B cell (primary cell): ENCODE measurements at regions not wholly inside any gene's neighbourhood (a gene's known extent, or its start where the extent isn't known, plus 50 kb on each side); places are given as distances from the start of the nearest gene placed in this dataset.

Experiments used
- ATAC-seq: fragments of 200-7000 bp; cut with Tn5 transposase; one replicate; pipeline ENCODE4 v1.10.0; 2021; ENCODE audit warnings: low read depth, mild to moderate bottlenecking, moderate number of reproducible peaks, moderate library complexity
- CTCF ChIA-PET: fragments of 350-600 bp; sonication (Branson Sonifier 250); formaldehyde crosslinking; loops from one replicate; lab custom pipeline; 2021; ENCODE audit warnings: antibody characterized with exemption, inconsistent platforms; lab: Charles Lee
- POLR2A ChIA-PET: fragments of 350-600 bp; sonication (Branson Sonifier 250); formaldehyde crosslinking; loops from one replicate; lab custom pipeline; 2021; ENCODE audit warnings: antibody characterized with exemption; lab: Charles Lee
- DNase-seq: peaks from one replicate; pipeline ENCODE4 v3.0.0; 2013
- H2AFZ ChIP-seq: 2 replicates; pipeline ENCODE4 v1.6.1; 2012; ENCODE audit warnings: mild to moderate bottlenecking, low read depth, low read length; ENCODE audit not compliant: insufficient read depth, poor library complexity, severe bottlenecking
- H3K27ac ChIP-seq, 2 donors: 1 replicate in 1 of 2; 2 replicates in 1 of 2; pipeline ENCODE4 v1.5.1; 2012 to 2013; ENCODE audit warnings: low read length in 2 of 2, mild to moderate bottlenecking in 2 of 2, moderate library complexity in 1 of 2
- H3K27me3 ChIP-seq, 4 experiments: fragments of 200-600 bp in 1 of 4; sonication (generic) in 1 of 4; replicated peaks in 1 of 4; 1 replicate in 2 of 4; 2 replicates in 2 of 4; pipeline versions ENCODE4 v1.6.1 to v1.7.0; 2013 to 2016; ENCODE audit warnings: low read length in 3 of 4, mild to moderate bottlenecking in 2 of 4, mixed read lengths in 1 of 4, moderate library complexity in 1 of 4; ENCODE audit not compliant: insufficient read depth in 4 of 4, control insufficient read depth in 3 of 4; ENCODE audit errors: control extremely low read depth in 1 of 4
- H3K36me3 ChIP-seq, 2 experiments: replicated peaks in 1 of 2; 1 replicate in 1 of 2; 2 replicates in 1 of 2; pipeline versions ENCODE4 v1.6.1 to v1.7.1; 2013; ENCODE audit warnings: low read length in 1 of 2; ENCODE audit not compliant: insufficient read depth in 2 of 2, control insufficient read depth in 1 of 2; ENCODE audit errors: control extremely low read depth in 1 of 2, extremely low read depth in 1 of 2
- H3K4me1 ChIP-seq, 2 donors: fragments of 200-600 bp in 1 of 2; sonication (generic) in 1 of 2; 1 replicate in 1 of 2; 2 replicates in 1 of 2; pipeline versions ENCODE4 v1.5.1 to v1.6.1; 2013 to 2017; ENCODE audit warnings: low read length in 2 of 2; ENCODE audit not compliant: control insufficient read depth in 2 of 2, insufficient read depth in 2 of 2
- H3K4me2 ChIP-seq: replicated peaks from 2 replicates; pipeline ENCODE3; 2012; ENCODE audit warnings: mild to moderate bottlenecking, low read depth, low read length; ENCODE audit not compliant: poor library complexity, severe bottlenecking
- H3K4me3 ChIP-seq, 5 experiments: fragments of 200-600 bp in 1 of 5; sonication (generic) in 1 of 5; 1 replicate in 3 of 5; 2 replicates in 2 of 5; pipeline versions ENCODE4 v1.5.1 to v1.7.0; 2011 to 2016; ENCODE audit warnings: low read length in 4 of 5, mild to moderate bottlenecking in 4 of 5, low read depth in 2 of 5, control low read depth in 1 of 5, moderate library complexity in 1 of 5; ENCODE audit not compliant: insufficient read depth in 1 of 5; ENCODE audit errors: control extremely low read depth in 1 of 5, extremely low read depth in 1 of 5
- H3K79me2 ChIP-seq: fragments of 200-600 bp; sonication (generic); one replicate; pipeline ENCODE4 v1.6.0; 2016; ENCODE audit warnings: low read length; ENCODE audit not compliant: control insufficient read depth, insufficient read depth
- H3K9ac ChIP-seq: fragments of 200-600 bp; sonication (generic); 2 replicates; pipeline ENCODE4 v1.6.1; 2017; ENCODE audit warnings: mild to moderate bottlenecking, low read length, moderate library complexity
- H3K9me3 ChIP-seq, 3 donors: one replicate each; pipeline versions ENCODE4 v1.6.1 to v1.7.1; 2013; ENCODE audit warnings: low read length in 2 of 3; ENCODE audit not compliant: control insufficient read depth in 2 of 3, insufficient read depth in 1 of 3; ENCODE audit errors: control extremely low read depth in 1 of 3
- H4K20me1 ChIP-seq: 2 replicates; pipeline ENCODE4 v1.6.0; 2012; ENCODE audit warnings: mild to moderate bottlenecking, low read length; ENCODE audit not compliant: insufficient read depth, control insufficient read depth, poor library complexity, severe bottlenecking
- H3K27ac Mint-ChIP-seq: one replicate; pipeline ENCODE4 v1.8.0; 2021; ENCODE audit warnings: mixed read lengths
- H3K27me3 Mint-ChIP-seq: one replicate; pipeline ENCODE4 v1.8.0; 2021; ENCODE audit warnings: mixed read lengths
- H3K4me1 Mint-ChIP-seq: one replicate; pipeline ENCODE4 v1.8.0; 2021; ENCODE audit warnings: mixed read lengths
- H3K4me3 Mint-ChIP-seq: one replicate; pipeline ENCODE4 v1.8.0; 2021; ENCODE audit warnings: mixed read lengths
- H3K9me3 Mint-ChIP-seq: one replicate; pipeline ENCODE4 v1.8.0; 2022; ENCODE audit warnings: mixed read lengths; ENCODE audit not compliant: insufficient read depth
- EZH2 ChIP-seq: IDR thresholded peaks from 2 replicates; pipeline ENCODE4 v1.6.1; 2012; ENCODE audit warnings: borderline replicate concordance, low read depth, mild to moderate bottlenecking, moderate library complexity, low read length; ENCODE audit not compliant: insufficient read depth, poor library complexity, severe bottlenecking
- WGBS: methylation state at CpG from one replicate; pipeline ENCODE4 v1.1.5; 2013; ENCODE audit warnings: missing lambda C conversion rate; ENCODE audit not compliant: insufficient coverage; 5-methylcytosine and 5-hydroxymethylcytosine counted together
- intact Hi-C: fragments of 100-400 bp; cut with micrococcal nuclease; formaldehyde crosslinking; loops from one replicate; pipeline ENCODE4 v1.10.0; 2022
- TF ChIP-seq, protein P1 (sequence below): fragments of 200-600 bp; IDR thresholded peaks from one replicate; pipeline ENCODE4 v1.8.0; 2022; ENCODE audit warnings: antibody characterized with exemption, mild to moderate bottlenecking

DNA sequence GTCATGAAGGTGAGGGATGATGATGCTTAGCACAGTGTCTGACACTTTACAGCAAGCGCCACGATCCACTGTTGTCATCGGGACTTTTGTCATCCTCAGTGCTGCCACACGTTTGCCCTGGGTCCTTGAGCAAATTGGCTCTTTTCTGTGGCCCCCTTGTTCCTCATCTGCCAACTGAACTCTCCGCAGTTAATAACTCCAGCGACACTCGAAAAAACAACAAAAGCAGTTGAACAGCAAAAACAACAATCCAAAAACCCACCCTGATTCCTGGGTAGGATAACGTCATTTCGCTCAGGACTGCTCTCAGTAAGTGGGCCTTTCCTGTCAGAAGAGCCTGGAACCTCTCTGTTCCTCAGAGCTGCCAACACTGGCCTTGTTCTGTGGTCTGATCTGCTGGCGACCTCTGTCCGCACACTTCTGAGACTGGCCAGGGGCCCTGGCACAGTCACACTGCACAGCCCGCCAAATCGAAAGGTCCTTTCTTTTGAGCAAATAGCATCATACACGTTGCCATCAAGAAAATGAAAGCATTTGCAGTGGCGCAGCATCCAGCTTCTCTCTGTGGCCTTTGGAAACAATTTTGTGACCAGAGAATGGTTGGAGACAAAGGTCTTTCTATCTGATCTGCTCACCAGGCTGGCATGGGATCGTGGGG lies 79.9 kb upstream of the SYT13 start:
- ChIA-PET CTCF (no interaction called here), POLR2A (no interaction called here)
- Histone ChIP-seq H3K36me3 (no peaks in the 10 kb centered on the region), H3K4me3 (no peak overlapping the region), H3K9me3 (no peaks in the 10 kb centered on the region), H3K4me1 (peaks cover 3 to 5% of the 10 kb centered on the region in 2 donors), H3K4me2 (no peak overlapping the region), H3K79me2 (no peaks in the 10 kb centered on the region), H3K27me3 (peaks cover 0 to 32% (median 10%) of the 10 kb centered on the region in 4 experiments), H2AFZ (no peak overlapping the region), H3K27ac (no peak overlapping the region), H4K20me1 (no peaks in the 10 kb centered on the region), H3K9ac (no peak overlapping the region)
- peaks cover 68% of the 10 kb centered on the region for H3K27me3 Mint-ChIP-seq
- TF ChIP-seq, protein P1, sequence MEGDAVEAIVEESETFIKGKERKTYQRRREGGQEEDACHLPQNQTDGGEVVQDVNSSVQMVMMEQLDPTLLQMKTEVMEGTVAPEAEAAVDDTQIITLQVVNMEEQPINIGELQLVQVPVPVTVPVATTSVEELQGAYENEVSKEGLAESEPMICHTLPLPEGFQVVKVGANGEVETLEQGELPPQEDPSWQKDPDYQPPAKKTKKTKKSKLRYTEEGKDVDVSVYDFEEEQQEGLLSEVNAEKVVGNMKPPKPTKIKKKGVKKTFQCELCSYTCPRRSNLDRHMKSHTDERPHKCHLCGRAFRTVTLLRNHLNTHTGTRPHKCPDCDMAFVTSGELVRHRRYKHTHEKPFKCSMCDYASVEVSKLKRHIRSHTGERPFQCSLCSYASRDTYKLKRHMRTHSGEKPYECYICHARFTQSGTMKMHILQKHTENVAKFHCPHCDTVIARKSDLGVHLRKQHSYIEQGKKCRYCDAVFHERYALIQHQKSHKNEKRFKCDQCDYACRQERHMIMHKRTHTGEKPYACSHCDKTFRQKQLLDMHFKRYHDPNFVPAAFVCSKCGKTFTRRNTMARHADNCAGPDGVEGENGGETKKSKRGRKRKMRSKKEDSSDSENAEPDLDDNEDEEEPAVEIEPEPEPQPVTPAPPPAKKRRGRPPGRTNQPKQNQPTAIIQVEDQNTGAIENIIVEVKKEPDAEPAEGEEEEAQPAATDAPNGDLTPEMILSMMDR, result no peak
- TF ChIP-seq EZH2, result no peak
- no peak for DNase-seq
- H3K4me3 Mint-ChIP-seq, result no peak overlapping the region
- ATAC-seq, result no peak
- 91% methylated on average over 16 of the region's 16 CpGs for WGBS
- intact Hi-C loops, result no loop called here
- no peak overlapping the region for H3K27ac Mint-ChIP-seq
- H3K9me3 Mint-ChIP-seq, result no peaks in the 10 kb centered on the region
- H3K4me1 Mint-ChIP-seq, result peaks cover 2% of the 10 kb centered on the region

DNA sequence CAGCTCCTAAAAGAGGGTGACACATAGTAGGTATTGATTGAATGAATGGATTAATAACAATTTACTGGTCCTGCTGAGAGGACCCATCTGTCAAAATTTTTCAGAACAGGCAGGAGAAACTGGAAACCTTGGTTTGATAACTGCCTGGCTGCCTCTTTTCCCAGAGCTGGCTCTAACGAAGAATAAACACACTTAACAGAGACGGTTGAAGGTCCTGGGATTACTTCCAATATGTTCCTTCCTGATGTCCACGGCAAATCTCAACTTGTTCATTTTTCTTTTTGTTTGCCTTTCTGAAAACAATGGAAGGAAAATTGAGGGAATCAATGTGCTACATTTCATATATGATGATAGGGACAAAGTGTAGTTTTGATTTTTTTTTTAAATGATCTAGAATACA lies 76.5 kb upstream of the SYT13 start:
- peaks cover 0 to 3% (median 1%) of the 10 kb centered on the region in 4 experiments for H3K27me3 ChIP-seq
- TF ChIP-seq, protein P1, result no peak
- no peak for TF ChIP-seq EZH2
- no peaks in the 10 kb centered on the region for H3K4me1 Mint-ChIP-seq
- no peak overlapping the region for H3K27ac ChIP-seq
- intact Hi-C loops, result no loop called here
- no peak overlapping the region for H3K9ac ChIP-seq
- H3K36me3 ChIP-seq, result no peaks in the 10 kb centered on the region
- no peaks in the 10 kb centered on the region for H3K9me3 Mint-ChIP-seq
- POLR2A ChIA-PET, result no interaction called here
- no peak overlapping the region for H3K27ac Mint-ChIP-seq
- H3K4me3 Mint-ChIP-seq, result no peak overlapping the region
- DNase-seq (no peak), ATAC-seq (no peak)
- H3K79me2 ChIP-seq, result no peaks in the 10 kb centered on the region
- no peak overlapping the region for H2AFZ ChIP-seq
- peaks cover 52% of the 10 kb centered on the region for H3K27me3 Mint-ChIP-seq
- no peaks in the 10 kb centered on the region for H3K4me1 ChIP-seq
- CTCF ChIA-PET, result no interaction called here
- H4K20me1 ChIP-seq, result no peaks in the 10 kb centered on the region
- H3K4me2 ChIP-seq, result no peak overlapping the region
- no peaks in the 10 kb centered on the region for H3K9me3 ChIP-seq
- H3K4me3 ChIP-seq, result no peak overlapping the region
- WGBS, result 100% methylated on average over 2 of the region's 3 CpGs
